Endothelial cell (in vitro differentiated cells): ENCODE measurements at regions not wholly inside any gene's neighbourhood (a gene's known extent, or its start where the extent isn't known, plus 50 kb on each side); places are given as distances from the start of the nearest gene placed in this dataset.

ENCODE experiments used
- DNase-seq: peaks from one replicate; pipeline ENCODE4 v3.0.0; 2021; ENCODE audit warnings: low spot score
- H3K27ac Mint-ChIP-seq: one replicate; pipeline ENCODE4 v1.8.0; 2021; ENCODE audit warnings: mixed read lengths, inconsistent platforms; ENCODE audit not compliant: unreplicated experiment
- H3K27me3 Mint-ChIP-seq: one replicate; pipeline ENCODE4 v1.8.0; 2021; ENCODE audit warnings: mild to moderate bottlenecking, moderate library complexity, mixed read lengths, inconsistent platforms; ENCODE audit not compliant: unreplicated experiment
- H3K36me3 Mint-ChIP-seq: one replicate; pipeline ENCODE4 v1.8.0; 2021; ENCODE audit warnings: mild to moderate bottlenecking, low read depth, mixed read lengths, inconsistent platforms; ENCODE audit not compliant: unreplicated experiment
- H3K4me1 Mint-ChIP-seq: one replicate; pipeline ENCODE4 v1.8.0; 2021; ENCODE audit warnings: mild to moderate bottlenecking, mixed read lengths, inconsistent platforms; ENCODE audit not compliant: unreplicated experiment
- H3K4me3 Mint-ChIP-seq: one replicate; pipeline ENCODE4 v1.8.0; 2021; ENCODE audit warnings: mild to moderate bottlenecking, mixed read lengths, inconsistent platforms; ENCODE audit not compliant: unreplicated experiment
- H3K9me3 Mint-ChIP-seq: one replicate; pipeline ENCODE4 v1.8.0; 2021; ENCODE audit warnings: mixed read lengths, inconsistent platforms; ENCODE audit not compliant: unreplicated experiment
- TF ChIP-seq, protein P1 (sequence below): fragments of 200-600 bp; sonication (generic); IDR thresholded peaks from one replicate; pipeline ENCODE4 v1.5.0; 2021; ENCODE audit warnings: antibody characterized with exemption; ENCODE audit not compliant: unreplicated experiment

DNA sequence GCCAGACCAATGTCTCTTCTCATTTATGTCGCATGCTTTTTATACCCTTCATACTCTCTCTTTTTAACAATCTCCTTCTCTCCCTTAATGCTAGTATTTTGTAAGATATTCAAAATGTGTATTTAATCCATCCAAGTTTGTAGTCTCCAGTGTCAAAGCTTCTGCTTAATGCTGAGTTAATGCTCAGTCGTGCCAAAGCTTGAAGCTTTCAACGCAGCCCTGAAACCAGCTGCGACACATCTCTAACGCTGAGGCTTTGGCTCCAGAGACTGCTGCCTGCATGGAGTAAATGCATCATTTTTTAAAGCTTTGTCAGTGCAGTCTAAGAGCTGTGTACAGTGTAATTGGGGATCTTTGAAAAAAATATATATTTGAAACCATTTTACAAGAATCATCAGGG is 2108.8 kb upstream of the PIK3C3 start:
- Mint-ChIP-seq H3K27me3 (peaks cover 3% of the 10 kb centered on the region), H3K27ac (no peak overlapping the region), H3K9me3 (no peaks in the 10 kb centered on the region), H3K36me3 (no peaks in the 10 kb centered on the region), H3K4me1 (peaks cover 31% of the 10 kb centered on the region), H3K4me3 (no peak overlapping the region)
- no peak for DNase-seq
- TF ChIP-seq, protein P1, sequence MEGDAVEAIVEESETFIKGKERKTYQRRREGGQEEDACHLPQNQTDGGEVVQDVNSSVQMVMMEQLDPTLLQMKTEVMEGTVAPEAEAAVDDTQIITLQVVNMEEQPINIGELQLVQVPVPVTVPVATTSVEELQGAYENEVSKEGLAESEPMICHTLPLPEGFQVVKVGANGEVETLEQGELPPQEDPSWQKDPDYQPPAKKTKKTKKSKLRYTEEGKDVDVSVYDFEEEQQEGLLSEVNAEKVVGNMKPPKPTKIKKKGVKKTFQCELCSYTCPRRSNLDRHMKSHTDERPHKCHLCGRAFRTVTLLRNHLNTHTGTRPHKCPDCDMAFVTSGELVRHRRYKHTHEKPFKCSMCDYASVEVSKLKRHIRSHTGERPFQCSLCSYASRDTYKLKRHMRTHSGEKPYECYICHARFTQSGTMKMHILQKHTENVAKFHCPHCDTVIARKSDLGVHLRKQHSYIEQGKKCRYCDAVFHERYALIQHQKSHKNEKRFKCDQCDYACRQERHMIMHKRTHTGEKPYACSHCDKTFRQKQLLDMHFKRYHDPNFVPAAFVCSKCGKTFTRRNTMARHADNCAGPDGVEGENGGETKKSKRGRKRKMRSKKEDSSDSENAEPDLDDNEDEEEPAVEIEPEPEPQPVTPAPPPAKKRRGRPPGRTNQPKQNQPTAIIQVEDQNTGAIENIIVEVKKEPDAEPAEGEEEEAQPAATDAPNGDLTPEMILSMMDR, result no peak

DNA sequence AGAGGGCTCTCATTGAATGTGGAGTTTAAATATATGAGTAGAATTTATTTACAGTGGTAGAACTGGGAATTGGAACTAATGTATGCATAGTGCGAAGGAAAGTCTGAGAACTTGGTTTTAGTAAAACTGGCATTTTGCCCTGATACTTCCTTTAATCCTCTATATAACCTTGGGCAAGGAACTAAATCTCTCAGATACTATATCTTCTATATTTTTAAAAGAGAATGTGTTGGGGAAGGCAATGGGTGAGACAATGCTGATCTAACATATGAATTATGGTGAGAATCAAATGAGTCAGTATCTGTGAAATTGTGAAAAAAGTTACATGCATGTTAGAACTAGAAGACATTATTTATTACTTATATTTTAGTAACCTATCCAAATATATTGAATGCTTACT is 2109.4 kb upstream of the PIK3C3 start:
- no peak for DNase-seq
- Mint-ChIP-seq H3K27ac (no peak overlapping the region), H3K4me1 (peaks cover 37% of the 10 kb centered on the region), H3K27me3 (peaks cover 3% of the 10 kb centered on the region), H3K4me3 (no peak overlapping the region), H3K36me3 (no peaks in the 10 kb centered on the region), H3K9me3 (no peaks in the 10 kb centered on the region)
- TF ChIP-seq, protein P1, result no peak

DNA sequence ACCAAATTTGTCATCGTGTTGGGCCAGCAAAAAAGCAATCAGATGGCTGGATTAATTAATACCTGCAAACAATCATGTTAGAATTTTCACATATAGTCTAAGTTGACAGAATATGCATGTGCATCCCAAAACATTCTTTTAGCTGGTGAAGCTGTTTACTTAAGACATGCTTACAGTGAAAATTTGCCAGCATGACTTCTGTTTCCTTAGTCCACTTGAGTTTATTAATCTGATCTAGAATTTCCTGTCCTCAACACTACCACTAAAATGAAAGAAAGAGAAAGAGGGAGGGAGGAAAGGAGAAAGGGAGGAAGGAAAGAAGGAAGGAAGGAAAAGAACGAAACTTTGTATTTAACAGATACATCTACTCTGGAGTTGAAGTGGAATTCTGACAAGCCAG is 2109.9 kb upstream of the PIK3C3 start:
- Mint-ChIP-seq H3K4me1 (peaks cover 42% of the 10 kb centered on the region), H3K27ac (no peak overlapping the region), H3K4me3 (no peak overlapping the region), H3K9me3 (no peaks in the 10 kb centered on the region), H3K36me3 (no peaks in the 10 kb centered on the region), H3K27me3 (peaks cover 3% of the 10 kb centered on the region)
- DNase-seq, result no peak
- TF ChIP-seq, protein P1, result no peak

DNA sequence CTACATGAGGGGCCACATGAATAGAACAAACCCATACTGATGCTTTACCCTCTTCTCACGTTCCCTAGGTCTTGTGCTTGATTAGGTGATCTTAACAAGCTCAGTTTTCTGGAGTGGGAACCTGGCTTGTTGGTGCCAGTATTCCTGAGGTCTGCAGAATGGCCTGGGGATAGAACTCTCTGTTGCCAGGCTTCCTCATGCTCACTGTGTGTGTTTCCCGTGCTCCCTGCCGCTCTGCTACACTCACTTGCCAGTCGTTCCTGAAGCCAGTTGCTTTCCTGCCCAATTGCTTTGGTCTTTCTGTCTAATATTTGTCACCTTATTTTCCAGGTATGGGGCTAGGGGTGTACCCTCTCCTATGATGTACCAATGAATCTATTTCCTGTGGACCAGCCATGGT is 2111.5 kb upstream of the PIK3C3 start:
- TF ChIP-seq, protein P1, result no peak
- Mint-ChIP-seq H3K9me3 (no peaks in the 10 kb centered on the region), H3K36me3 (no peaks in the 10 kb centered on the region), H3K4me3 (no peak overlapping the region), H3K27ac (no peak overlapping the region), H3K27me3 (peaks cover 5% of the 10 kb centered on the region), H3K4me1 (peaks cover 51% of the 10 kb centered on the region)
- DNase-seq, result no peak

DNA sequence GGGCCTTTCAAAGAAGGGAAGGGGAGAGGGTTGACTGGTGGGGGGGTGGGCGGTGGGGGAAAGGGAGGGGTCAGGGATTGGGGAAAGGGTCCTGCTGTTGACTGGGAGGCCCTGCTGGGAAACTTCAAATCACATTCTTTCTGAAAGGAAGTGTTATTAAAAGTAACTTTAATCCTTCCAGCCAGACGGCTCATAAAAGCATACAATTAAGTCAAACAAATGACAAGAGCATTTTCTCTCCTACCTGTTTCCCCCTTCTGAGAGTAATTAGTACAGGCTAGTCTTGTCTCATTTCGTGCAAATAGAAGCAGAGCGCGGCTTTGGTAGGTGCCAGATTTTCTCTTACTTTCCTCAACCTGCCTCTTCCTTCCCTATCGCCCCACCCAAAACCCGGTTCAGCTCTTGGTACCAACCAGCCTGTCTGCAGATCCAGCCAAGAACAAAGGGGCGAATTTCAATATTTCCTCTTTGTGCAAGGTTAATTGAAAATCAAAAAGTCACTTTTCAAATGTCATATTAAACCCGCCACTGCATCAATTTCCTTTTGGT is 2112.6 kb upstream of the PIK3C3 start:
- H3K9me3 Mint-ChIP-seq, result no peaks in the 10 kb centered on the region
- TF ChIP-seq, protein P1, result no peak
- peaks cover 5% of the 10 kb centered on the region for H3K27me3 Mint-ChIP-seq
- DNase-seq, result no peak
- peak overlapping the region; percentile 26 for H3K27ac Mint-ChIP-seq
- peak overlapping the region; percentile 60 for H3K4me3 Mint-ChIP-seq
- H3K36me3 Mint-ChIP-seq, result no peaks in the 10 kb centered on the region
- peaks cover 51% of the 10 kb centered on the region for H3K4me1 Mint-ChIP-seq
